ENCODE measurements at regions not wholly inside any gene's neighbourhood (a gene's known extent, or its start where the extent isn't known, plus 50 kb on each side); places are given as distances from the start of the nearest gene placed in this dataset.
"Not testable (repeated sequence)": the region's sequence is repeated elsewhere in the genome, so short reads cannot be mapped to it uniquely, and the experiment has no call there.

DNA sequence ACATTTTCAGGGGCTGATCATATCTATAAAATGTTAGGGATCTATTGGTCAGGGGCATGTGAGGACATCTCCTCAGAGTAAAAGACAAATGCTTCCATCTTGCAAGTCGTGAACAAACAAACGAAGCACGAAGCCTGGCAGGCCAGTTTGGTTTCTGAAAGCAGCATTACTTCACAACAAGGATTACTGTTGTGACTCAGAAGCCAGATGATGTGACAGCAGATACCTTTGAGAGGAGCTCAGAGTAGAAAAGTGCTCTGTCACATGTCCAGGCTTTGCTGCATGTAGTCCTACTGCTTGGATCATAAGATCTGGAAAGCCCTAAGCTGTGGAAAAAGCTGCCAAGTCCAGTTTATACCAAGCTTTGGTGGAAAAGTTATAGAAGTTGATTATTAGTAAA lies 1827.2 kb downstream of the ARAP2 start:
- no peak for DNase-seq (ENCODE audit: extremely low spot score)
- ChIA-PET CTCF (interaction anchor here (1.1 kb wide), 1 partner anchor 21 kb away, joined by 3 read pairs; no protein-coding TSS in a partner anchor), POLR2A (no interaction called here)
- no peak for TF ChIP-seq CTCF (IDR thresholded peaks at IDR 0.05; ENCODE audit: control extremely low read depth, extremely low read depth, low read depth, missing control alignments)

- no peak for TF ChIP-seq CTCF (IDR thresholded peaks at IDR 0.05; ENCODE audit: control extremely low read depth, extremely low read depth, low read depth, missing control alignments)
- ChIA-PET POLR2A (no interaction called here), CTCF (no interaction called here)
- DNase-seq (ENCODE audit: extremely low spot score): no peak
These were observed 1824.4 kb downstream of the ARAP2 start for GRCh38 chr4:34419871-34420270.

DNA sequence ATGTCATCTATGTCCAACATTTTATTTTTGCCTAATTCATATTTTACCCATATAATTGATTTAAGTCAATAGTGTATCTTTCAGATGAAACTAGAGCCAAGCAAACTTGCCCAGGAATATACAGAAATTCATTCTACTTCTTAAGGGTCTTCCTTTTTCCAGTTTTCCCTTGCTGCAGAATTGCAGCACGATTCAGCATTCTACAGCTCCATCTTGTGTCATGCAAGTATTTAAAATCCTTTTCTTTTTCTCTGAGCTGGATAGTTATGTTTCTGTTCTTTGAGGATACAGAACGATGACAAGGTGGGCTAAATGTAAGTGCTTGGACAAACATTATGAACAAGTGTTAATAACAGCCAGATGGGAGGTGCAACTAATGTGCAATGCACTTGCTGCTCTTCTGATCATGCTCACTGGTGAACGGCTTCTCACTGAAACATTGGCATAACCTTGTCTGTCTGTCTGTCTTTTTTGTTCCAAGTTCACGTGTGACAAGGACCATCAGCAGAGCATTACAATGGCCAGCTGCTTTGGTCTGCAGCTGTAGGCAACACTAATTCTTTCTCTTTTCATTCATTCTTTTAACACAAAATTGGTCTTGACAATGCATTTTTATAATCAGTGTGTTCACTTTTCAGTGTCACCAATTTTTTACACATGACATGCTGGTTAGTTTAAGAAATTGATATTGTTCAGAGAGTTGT lies 1821.7 kb downstream of the ARAP2 start:
- POLR2A ChIA-PET: no interaction called here
- CTCF ChIA-PET: no interaction called here
- DNase-seq (ENCODE audit: extremely low spot score): no peak
- no peak for TF ChIP-seq CTCF (IDR thresholded peaks at IDR 0.05; ENCODE audit: control extremely low read depth, extremely low read depth, low read depth, missing control alignments)

DNA sequence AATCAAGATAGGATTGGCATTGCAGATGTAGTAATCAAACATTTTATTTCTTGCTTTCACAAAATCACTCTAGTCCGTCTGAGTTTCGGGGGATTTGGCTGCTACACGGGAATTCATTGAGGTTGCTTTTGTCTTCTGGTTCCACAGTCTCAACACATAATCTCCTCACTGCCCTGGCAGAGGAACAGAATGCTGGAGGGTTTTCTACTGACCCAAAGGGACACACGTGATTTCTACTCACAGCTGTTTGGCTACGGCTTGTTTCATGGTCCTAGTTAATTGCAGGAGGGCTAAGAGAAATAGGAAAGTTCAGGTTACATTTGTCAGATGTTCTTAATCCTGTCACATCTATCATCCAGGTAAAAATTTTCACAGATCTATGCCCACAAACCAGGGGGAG lies 1811.6 kb downstream of the ARAP2 start:
- CTCF ChIA-PET: interaction anchor here (1.4 kb wide), 1 partner anchor 20 kb away, joined by 3 read pairs; no protein-coding TSS in a partner anchor

GRCh38 chr4:34434377-34434776 lies 1809.9 kb downstream of the ARAP2 start:
- CTCF ChIA-PET; POLR2A ChIA-PET; DNase-seq (ENCODE audit: extremely low spot score): not testable (repeated sequence)

More for the DNA sequence above, 1811.6 kb downstream of the ARAP2 start:
- POLR2A ChIA-PET: no interaction called here
- DNase-seq (ENCODE audit: extremely low spot score): no peak
- TF ChIP-seq CTCF (IDR thresholded peaks at IDR 0.05; ENCODE audit: control extremely low read depth, extremely low read depth, low read depth, missing control alignments): no peak

DNA sequence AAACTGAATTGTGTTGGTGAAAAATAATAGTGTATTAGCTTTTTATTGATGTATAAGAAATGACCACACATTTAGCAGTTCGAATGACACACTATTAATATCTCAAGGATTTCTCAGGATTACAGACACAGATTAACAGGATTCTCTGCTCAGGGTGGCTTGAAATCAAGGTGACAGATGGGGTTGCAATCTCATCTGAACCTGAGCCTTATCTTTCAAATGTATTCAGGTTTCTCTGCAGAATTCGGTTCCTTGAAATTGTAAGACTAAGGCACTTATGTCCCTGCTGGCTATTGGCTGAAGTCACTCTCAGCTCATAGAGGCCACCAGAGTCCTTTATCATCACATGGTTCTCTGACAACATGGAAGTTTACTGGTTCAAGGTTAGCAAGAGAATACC lies 1780.1 kb downstream of the ARAP2 start:
- no peak for DNase-seq (ENCODE audit: extremely low spot score)
- no peak for TF ChIP-seq CTCF (IDR thresholded peaks at IDR 0.05; ENCODE audit: control extremely low read depth, extremely low read depth, low read depth, missing control alignments)
- ChIA-PET POLR2A (no interaction called here), CTCF (no interaction called here)

DNA sequence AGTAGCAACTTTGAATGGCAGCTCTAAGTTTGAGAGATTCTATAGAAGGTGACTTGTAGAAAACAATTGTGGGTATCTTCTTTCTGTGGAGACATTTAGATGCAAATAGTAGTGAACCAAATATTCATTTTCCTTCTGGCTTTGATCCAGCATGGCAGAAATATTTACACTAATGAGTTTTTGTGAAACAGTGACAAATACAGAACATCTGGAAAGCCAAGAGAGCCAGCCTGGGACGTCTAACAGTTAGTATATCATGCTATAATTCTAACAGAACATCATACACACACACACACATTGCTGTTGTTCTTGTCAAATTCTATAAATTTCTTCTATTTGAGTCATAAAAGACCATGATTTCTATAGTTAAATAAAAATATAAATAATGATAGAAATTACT lies 1777.9 kb downstream of the ARAP2 start:
- no peak for DNase-seq (ENCODE audit: extremely low spot score)
- POLR2A ChIA-PET: no interaction called here
- TF ChIP-seq CTCF (IDR thresholded peaks at IDR 0.05; ENCODE audit: control extremely low read depth, extremely low read depth, low read depth, missing control alignments): no peak
- CTCF ChIA-PET: no interaction called here
